ENCODE measurements at regions not wholly inside any gene's neighbourhood (a gene's known extent, or its start where the extent isn't known, plus 50 kb on each side); places are given as distances from the start of the nearest gene placed in this dataset.

GRCh38 chr15:31934821-31935220 lies 95.5 kb upstream of the CHRNA7 start:
- no peak overlapping the region for H3K27ac ChIP-seq (ENCODE audit: low read length)
- H3K27me3 ChIP-seq (ENCODE audit: low read length) = no peaks in the 10 kb centered on the region
- no peak overlapping the region for H3K9ac ChIP-seq (ENCODE audit: low read length)
- H3K79me2 ChIP-seq (ENCODE audit: low read length) = no peaks in the 10 kb centered on the region
- H3K36me3 ChIP-seq (ENCODE audit: insufficient read depth, low read length) = no peaks in the 10 kb centered on the region
- H3K4me2 ChIP-seq (ENCODE audit: low read depth, low read length, poor library complexity, severe bottlenecking) = no peak overlapping the region
- no peak for DNase-seq
- H2AFZ ChIP-seq (ENCODE audit: low read length) = no peak overlapping the region
- no peaks in the 10 kb centered on the region for H3K9me3 ChIP-seq (ENCODE audit: low read length)
- no peaks in the 10 kb centered on the region for H4K20me1 ChIP-seq (ENCODE audit: insufficient read depth, low read depth, low read length)
- no peaks in the 10 kb centered on the region for H3K9me2 ChIP-seq (replicated peaks; ENCODE audit: insufficient read depth, low read length)
- H3K4me1 ChIP-seq (ENCODE audit: low read length) = no peaks in the 10 kb centered on the region
- no peak overlapping the region for H3K4me3 ChIP-seq (ENCODE audit: low read length)

DNA sequence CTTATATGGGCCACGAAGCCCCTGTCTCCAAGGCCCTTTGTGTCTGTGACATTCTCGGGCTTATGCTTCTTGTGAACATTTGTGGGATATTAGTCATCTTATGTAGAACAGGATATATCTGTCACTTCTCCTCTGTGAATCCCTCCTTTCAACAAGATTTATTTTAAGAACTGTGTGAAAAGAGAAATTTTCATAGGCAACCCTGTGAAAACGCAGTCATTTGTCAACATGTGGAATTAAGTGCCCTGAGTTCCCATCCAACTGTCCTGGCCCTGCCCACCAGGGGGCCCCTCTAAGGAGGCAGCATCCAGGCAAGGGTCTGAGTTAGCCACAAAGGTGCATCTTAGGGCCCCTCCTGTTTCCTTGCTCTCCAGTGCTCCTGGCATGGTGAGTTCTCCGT lies 76.8 kb upstream of the CHRNA7 start:
- Histone ChIP-seq H3K9ac (ENCODE audit: low read length) (no peak overlapping the region), H3K27me3 (ENCODE audit: low read length) (no peaks in the 10 kb centered on the region), H3K9me2 (replicated peaks; ENCODE audit: insufficient read depth, low read length) (no peaks in the 10 kb centered on the region), H3K4me2 (ENCODE audit: low read depth, low read length, poor library complexity, severe bottlenecking) (no peak overlapping the region), H3K4me3 (ENCODE audit: low read length) (no peak overlapping the region), H2AFZ (ENCODE audit: low read length) (no peak overlapping the region), H4K20me1 (ENCODE audit: insufficient read depth, low read depth, low read length) (no peaks in the 10 kb centered on the region), H3K36me3 (ENCODE audit: insufficient read depth, low read length) (no peaks in the 10 kb centered on the region), H3K9me3 (ENCODE audit: low read length) (no peaks in the 10 kb centered on the region; the same call in 1 of the 2 replicates), H3K4me1 (ENCODE audit: low read length) (no peaks in the 10 kb centered on the region), H3K79me2 (ENCODE audit: low read length) (no peaks in the 10 kb centered on the region), H3K27ac (ENCODE audit: low read length) (no peak overlapping the region)
- DNase-seq = no peak

DNA sequence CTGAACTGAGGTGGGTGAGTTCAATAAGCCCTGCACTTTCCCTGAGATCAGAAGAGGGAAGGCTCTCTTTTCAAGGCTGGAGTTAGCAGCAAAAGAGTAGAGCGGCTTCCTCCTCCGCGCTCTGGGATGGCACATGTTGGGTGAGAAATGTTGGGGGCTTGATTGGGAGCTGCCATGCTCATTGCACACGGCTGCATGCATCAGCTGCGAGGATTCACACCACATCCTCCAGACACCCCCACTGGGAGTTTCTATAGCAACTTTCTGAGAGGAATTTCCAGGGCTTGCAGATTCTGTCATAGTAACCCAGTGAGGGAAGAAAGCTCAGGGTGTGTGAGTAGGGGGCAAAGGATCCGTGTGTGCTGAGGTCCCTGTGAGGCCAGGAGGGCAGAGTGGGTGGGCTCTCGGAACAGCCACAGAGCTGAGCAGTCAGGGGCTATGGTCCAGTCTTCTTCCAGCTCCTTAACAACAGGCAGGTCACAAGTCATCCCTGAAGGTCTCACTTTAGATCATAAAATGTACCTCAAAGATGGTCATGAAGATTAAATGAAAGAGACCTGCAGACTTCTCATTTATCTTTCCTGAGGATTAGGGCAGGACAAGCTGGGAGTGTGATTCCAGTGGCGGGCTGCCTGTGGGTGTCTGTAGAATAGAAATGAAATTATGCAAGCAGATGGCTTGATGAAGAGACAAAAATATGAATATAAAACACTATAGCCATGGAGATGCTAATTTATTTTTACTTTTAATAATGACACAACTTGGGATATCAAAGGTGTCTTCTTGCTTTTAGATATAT lies 75.7 kb upstream of the CHRNA7 start:
- Histone ChIP-seq H2AFZ (ENCODE audit: low read length) (no peak overlapping the region), H4K20me1 (ENCODE audit: insufficient read depth, low read depth, low read length) (no peaks in the 10 kb centered on the region), H3K4me2 (ENCODE audit: low read depth, low read length, poor library complexity, severe bottlenecking) (no peak overlapping the region), H3K79me2 (ENCODE audit: low read length) (no peaks in the 10 kb centered on the region), H3K27ac (ENCODE audit: low read length) (no peak overlapping the region), H3K4me3 (ENCODE audit: low read length) (no peak overlapping the region), H3K9ac (ENCODE audit: low read length) (no peak overlapping the region), H3K36me3 (ENCODE audit: insufficient read depth, low read length) (no peaks in the 10 kb centered on the region), H3K9me3 (ENCODE audit: low read length) (no peaks in the 10 kb centered on the region; the same call in 1 of the 2 replicates), H3K4me1 (ENCODE audit: low read length) (no peaks in the 10 kb centered on the region), H3K27me3 (ENCODE audit: low read length) (no peaks in the 10 kb centered on the region), H3K9me2 (replicated peaks; ENCODE audit: insufficient read depth, low read length) (no peaks in the 10 kb centered on the region)
- DNase-seq = no peak

DNA sequence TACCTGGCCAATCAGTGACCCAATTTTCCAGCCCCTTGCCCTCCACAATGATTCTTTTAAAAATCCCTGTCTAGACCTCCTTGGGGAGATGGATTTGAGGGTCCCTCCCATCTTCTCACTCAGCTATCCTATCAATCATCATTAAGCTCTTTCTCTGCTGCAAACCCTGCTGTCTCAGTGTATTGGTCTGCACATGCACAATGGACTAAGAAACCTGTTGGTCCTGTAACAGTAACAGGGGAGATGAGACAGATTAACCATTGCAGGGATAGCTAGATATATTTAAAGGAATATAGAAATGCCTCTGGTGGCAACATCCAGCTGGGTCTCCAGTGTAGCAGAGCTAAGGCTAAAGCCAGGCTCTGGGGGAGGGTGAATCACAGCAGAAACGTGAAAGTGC lies 74.6 kb upstream of the CHRNA7 start:
- no peaks in the 10 kb centered on the region for H3K9me2 ChIP-seq (replicated peaks; ENCODE audit: insufficient read depth, low read length)
- no peaks in the 10 kb centered on the region for H3K4me1 ChIP-seq (ENCODE audit: low read length)
- no peak overlapping the region for H3K4me2 ChIP-seq (ENCODE audit: low read depth, low read length, poor library complexity, severe bottlenecking)
- no peaks in the 10 kb centered on the region; the same call in 1 of the 2 replicates for H3K9me3 ChIP-seq (ENCODE audit: low read length)
- no peaks in the 10 kb centered on the region for H3K36me3 ChIP-seq (ENCODE audit: insufficient read depth, low read length)
- no peak overlapping the region for H3K4me3 ChIP-seq (ENCODE audit: low read length)
- H4K20me1 ChIP-seq (ENCODE audit: insufficient read depth, low read depth, low read length) = no peaks in the 10 kb centered on the region
- H3K27me3 ChIP-seq (ENCODE audit: low read length) = no peaks in the 10 kb centered on the region
- no peak overlapping the region for H2AFZ ChIP-seq (ENCODE audit: low read length)
- H3K27ac ChIP-seq (ENCODE audit: low read length) = no peak overlapping the region
- H3K79me2 ChIP-seq (ENCODE audit: low read length) = no peaks in the 10 kb centered on the region
- no peak for DNase-seq
- H3K9ac ChIP-seq (ENCODE audit: low read length) = no peak overlapping the region

DNA sequence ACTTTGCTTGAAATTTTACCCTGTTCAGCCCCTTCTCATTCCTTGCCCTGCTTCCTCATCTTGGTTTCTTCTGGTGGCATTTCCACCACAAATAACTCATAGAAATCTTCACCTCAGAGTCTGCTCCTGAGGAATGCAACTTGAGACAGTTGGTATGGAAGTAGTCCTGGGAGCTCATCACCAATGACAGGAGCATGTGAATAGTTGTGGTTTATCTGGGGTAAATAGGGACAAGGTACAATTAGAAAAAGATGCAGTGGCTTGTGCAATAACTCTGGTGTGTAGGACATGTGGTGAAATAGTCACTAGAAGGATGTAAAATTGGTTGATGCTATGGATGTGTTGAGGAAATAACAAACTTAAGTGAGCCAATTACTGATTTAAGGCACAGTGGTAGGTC lies 72.7 kb upstream of the CHRNA7 start:
- H3K4me2 ChIP-seq (ENCODE audit: low read depth, low read length, poor library complexity, severe bottlenecking) = no peak overlapping the region
- no peaks in the 10 kb centered on the region for H3K4me1 ChIP-seq (ENCODE audit: low read length)
- no peaks in the 10 kb centered on the region for H4K20me1 ChIP-seq (ENCODE audit: insufficient read depth, low read depth, low read length)
- H3K79me2 ChIP-seq (ENCODE audit: low read length) = no peaks in the 10 kb centered on the region
- H3K36me3 ChIP-seq (ENCODE audit: insufficient read depth, low read length) = no peaks in the 10 kb centered on the region
- H3K4me3 ChIP-seq (ENCODE audit: low read length) = no peak overlapping the region
- H2AFZ ChIP-seq (ENCODE audit: low read length) = no peak overlapping the region
- no peaks in the 10 kb centered on the region; the same call in 1 of the 2 replicates for H3K9me3 ChIP-seq (ENCODE audit: low read length)
- no peaks in the 10 kb centered on the region for H3K27me3 ChIP-seq (ENCODE audit: low read length)
- no peak overlapping the region for H3K27ac ChIP-seq (ENCODE audit: low read length)
- H3K9me2 ChIP-seq (replicated peaks; ENCODE audit: insufficient read depth, low read length) = no peaks in the 10 kb centered on the region
- no peak for DNase-seq
- no peak overlapping the region for H3K9ac ChIP-seq (ENCODE audit: low read length)

DNA sequence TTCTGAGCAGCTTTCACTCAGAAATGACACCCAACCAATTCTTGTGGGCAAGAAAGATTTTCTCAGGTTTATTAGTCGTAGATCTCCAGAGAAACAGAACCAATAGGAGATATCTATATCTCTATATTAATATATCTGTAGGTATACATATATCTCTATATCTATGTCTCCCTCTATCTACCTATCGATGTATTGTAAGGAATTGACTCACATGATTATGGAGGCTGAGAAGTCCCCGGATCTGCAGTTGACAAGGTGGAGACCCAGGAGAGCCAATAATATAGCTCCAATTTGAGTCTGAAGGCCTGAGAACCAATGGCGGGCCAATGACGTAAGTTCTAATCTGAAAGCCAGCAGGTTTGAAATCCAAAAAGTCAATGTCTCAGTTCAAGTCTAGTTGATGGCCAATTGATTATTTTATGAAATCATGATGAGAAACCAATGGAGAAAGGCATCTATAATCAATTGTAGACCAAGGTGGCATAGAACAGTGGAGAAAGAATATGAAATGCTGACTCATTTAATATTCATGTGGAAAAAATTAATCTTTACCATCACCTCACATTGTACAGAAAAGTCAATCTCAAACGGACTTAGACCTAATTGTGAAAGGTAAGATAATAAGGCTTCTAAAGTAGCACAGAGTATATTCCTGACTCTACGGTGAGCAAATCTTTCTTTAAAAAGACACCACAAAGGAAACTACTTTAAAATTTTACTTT lies 65.6 kb upstream of the CHRNA7 start:
- H3K9me3 ChIP-seq (ENCODE audit: low read length) = no peaks in the 10 kb centered on the region
- no peaks in the 10 kb centered on the region for H3K27me3 ChIP-seq (ENCODE audit: low read length)
- H4K20me1 ChIP-seq (ENCODE audit: insufficient read depth, low read depth, low read length) = no peaks in the 10 kb centered on the region
- H3K4me3 ChIP-seq (ENCODE audit: low read length) = no peak overlapping the region
- H3K4me2 ChIP-seq (ENCODE audit: low read depth, low read length, poor library complexity, severe bottlenecking) = no peak overlapping the region
- no peaks in the 10 kb centered on the region for H3K9me2 ChIP-seq (replicated peaks; ENCODE audit: insufficient read depth, low read length)
- H2AFZ ChIP-seq (ENCODE audit: low read length) = no peak overlapping the region
- H3K9ac ChIP-seq (ENCODE audit: low read length) = no peak overlapping the region
- no peaks in the 10 kb centered on the region for H3K79me2 ChIP-seq (ENCODE audit: low read length)
- no peak for DNase-seq
- no peaks in the 10 kb centered on the region for H3K4me1 ChIP-seq (ENCODE audit: low read length)
- no peaks in the 10 kb centered on the region for H3K36me3 ChIP-seq (ENCODE audit: insufficient read depth, low read length)
- H3K27ac ChIP-seq (ENCODE audit: low read length) = no peak overlapping the region

- Histone ChIP-seq H3K4me1 (ENCODE audit: low read length) (no peaks in the 10 kb centered on the region), H3K9me2 (replicated peaks; ENCODE audit: insufficient read depth, low read length) (no peaks in the 10 kb centered on the region), H3K27me3 (ENCODE audit: low read length) (no peaks in the 10 kb centered on the region), H3K36me3 (ENCODE audit: insufficient read depth, low read length) (no peaks in the 10 kb centered on the region), H3K4me2 (ENCODE audit: low read depth, low read length, poor library complexity, severe bottlenecking) (no peak overlapping the region), H3K27ac (ENCODE audit: low read length) (no peak overlapping the region), H4K20me1 (ENCODE audit: insufficient read depth, low read depth, low read length) (no peaks in the 10 kb centered on the region), H3K79me2 (ENCODE audit: low read length) (no peaks in the 10 kb centered on the region), H3K9me3 (ENCODE audit: low read length) (no peaks in the 10 kb centered on the region), H2AFZ (ENCODE audit: low read length) (no peak overlapping the region), H3K4me3 (ENCODE audit: low read length) (no peak overlapping the region), H3K9ac (ENCODE audit: low read length) (no peak overlapping the region)
- no peak for DNase-seq
Measured at GRCh38 chr15:31970007-31970406, 60.3 kb upstream of the CHRNA7 start.

- H3K79me2 ChIP-seq (ENCODE audit: low read length) = no peaks in the 10 kb centered on the region
- H3K4me3 ChIP-seq (ENCODE audit: low read length) = no peak overlapping the region
- H3K9me2 ChIP-seq (replicated peaks; ENCODE audit: insufficient read depth, low read length) = no peaks in the 10 kb centered on the region
- no peaks in the 10 kb centered on the region for H3K9me3 ChIP-seq (ENCODE audit: low read length)
- no peak for DNase-seq
- no peaks in the 10 kb centered on the region for H3K27me3 ChIP-seq (ENCODE audit: low read length)
- H3K4me1 ChIP-seq (ENCODE audit: low read length) = no peaks in the 10 kb centered on the region
- H3K27ac ChIP-seq (ENCODE audit: low read length) = no peak overlapping the region
- H2AFZ ChIP-seq (ENCODE audit: low read length) = no peak overlapping the region
- H4K20me1 ChIP-seq (ENCODE audit: insufficient read depth, low read depth, low read length) = no peaks in the 10 kb centered on the region
- H3K9ac ChIP-seq (ENCODE audit: low read length) = no peak overlapping the region
- H3K4me2 ChIP-seq (ENCODE audit: low read depth, low read length, poor library complexity, severe bottlenecking) = no peak overlapping the region
- H3K36me3 ChIP-seq (ENCODE audit: insufficient read depth, low read length) = no peaks in the 10 kb centered on the region
Measured at GRCh38 chr15:31973197-31973596, 57.1 kb upstream of the CHRNA7 start.
